B cell (primary cell): ENCODE measurements at regions not wholly inside any gene's neighbourhood (a gene's known extent, or its start where the extent isn't known, plus 50 kb on each side); places are given as distances from the start of the nearest gene placed in this dataset.

Experiments
- ATAC-seq: fragments of 200-7000 bp; cut with Tn5 transposase; one replicate; pipeline ENCODE4 v1.10.0; 2021; ENCODE audit warnings: low read depth, mild to moderate bottlenecking, moderate number of reproducible peaks, moderate library complexity
- CTCF ChIA-PET: fragments of 350-600 bp; sonication (Branson Sonifier 250); formaldehyde crosslinking; loops from one replicate; lab custom pipeline; 2021; ENCODE audit warnings: antibody characterized with exemption, inconsistent platforms; lab: Charles Lee
- POLR2A ChIA-PET: fragments of 350-600 bp; sonication (Branson Sonifier 250); formaldehyde crosslinking; loops from one replicate; lab custom pipeline; 2021; ENCODE audit warnings: antibody characterized with exemption; lab: Charles Lee
- DNase-seq: peaks from one replicate; pipeline ENCODE4 v3.0.0; 2013
- H2AFZ ChIP-seq: 2 replicates; pipeline ENCODE4 v1.6.1; 2012; ENCODE audit warnings: mild to moderate bottlenecking, low read depth, low read length; ENCODE audit not compliant: insufficient read depth, poor library complexity, severe bottlenecking
- H3K27ac ChIP-seq, 2 donors: 1 replicate in 1 of 2; 2 replicates in 1 of 2; pipeline ENCODE4 v1.5.1; 2012 to 2013; ENCODE audit warnings: low read length in 2 of 2, mild to moderate bottlenecking in 2 of 2, moderate library complexity in 1 of 2
- H3K27me3 ChIP-seq, 4 experiments: fragments of 200-600 bp in 1 of 4; sonication (generic) in 1 of 4; replicated peaks in 1 of 4; 1 replicate in 2 of 4; 2 replicates in 2 of 4; pipeline versions ENCODE4 v1.6.1 to v1.7.0; 2013 to 2016; ENCODE audit warnings: low read length in 3 of 4, mild to moderate bottlenecking in 2 of 4, mixed read lengths in 1 of 4, moderate library complexity in 1 of 4; ENCODE audit not compliant: insufficient read depth in 4 of 4, control insufficient read depth in 3 of 4; ENCODE audit errors: control extremely low read depth in 1 of 4
- H3K36me3 ChIP-seq, 2 experiments: replicated peaks in 1 of 2; 1 replicate in 1 of 2; 2 replicates in 1 of 2; pipeline versions ENCODE4 v1.6.1 to v1.7.1; 2013; ENCODE audit warnings: low read length in 1 of 2; ENCODE audit not compliant: insufficient read depth in 2 of 2, control insufficient read depth in 1 of 2; ENCODE audit errors: control extremely low read depth in 1 of 2, extremely low read depth in 1 of 2
- H3K4me1 ChIP-seq, 2 donors: fragments of 200-600 bp in 1 of 2; sonication (generic) in 1 of 2; 1 replicate in 1 of 2; 2 replicates in 1 of 2; pipeline versions ENCODE4 v1.5.1 to v1.6.1; 2013 to 2017; ENCODE audit warnings: low read length in 2 of 2; ENCODE audit not compliant: control insufficient read depth in 2 of 2, insufficient read depth in 2 of 2
- H3K4me2 ChIP-seq: replicated peaks from 2 replicates; pipeline ENCODE3; 2012; ENCODE audit warnings: mild to moderate bottlenecking, low read depth, low read length; ENCODE audit not compliant: poor library complexity, severe bottlenecking
- H3K4me3 ChIP-seq, 5 experiments: fragments of 200-600 bp in 1 of 5; sonication (generic) in 1 of 5; 1 replicate in 3 of 5; 2 replicates in 2 of 5; pipeline versions ENCODE4 v1.5.1 to v1.7.0; 2011 to 2016; ENCODE audit warnings: low read length in 4 of 5, mild to moderate bottlenecking in 4 of 5, low read depth in 2 of 5, control low read depth in 1 of 5, moderate library complexity in 1 of 5; ENCODE audit not compliant: insufficient read depth in 1 of 5; ENCODE audit errors: control extremely low read depth in 1 of 5, extremely low read depth in 1 of 5
- H3K79me2 ChIP-seq: fragments of 200-600 bp; sonication (generic); one replicate; pipeline ENCODE4 v1.6.0; 2016; ENCODE audit warnings: low read length; ENCODE audit not compliant: control insufficient read depth, insufficient read depth
- H3K9ac ChIP-seq: fragments of 200-600 bp; sonication (generic); 2 replicates; pipeline ENCODE4 v1.6.1; 2017; ENCODE audit warnings: mild to moderate bottlenecking, low read length, moderate library complexity
- H3K9me3 ChIP-seq, 3 donors: one replicate each; pipeline versions ENCODE4 v1.6.1 to v1.7.1; 2013; ENCODE audit warnings: low read length in 2 of 3; ENCODE audit not compliant: control insufficient read depth in 2 of 3, insufficient read depth in 1 of 3; ENCODE audit errors: control extremely low read depth in 1 of 3
- H4K20me1 ChIP-seq: 2 replicates; pipeline ENCODE4 v1.6.0; 2012; ENCODE audit warnings: mild to moderate bottlenecking, low read length; ENCODE audit not compliant: insufficient read depth, control insufficient read depth, poor library complexity, severe bottlenecking
- H3K27ac Mint-ChIP-seq: one replicate; pipeline ENCODE4 v1.8.0; 2021; ENCODE audit warnings: mixed read lengths
- H3K27me3 Mint-ChIP-seq: one replicate; pipeline ENCODE4 v1.8.0; 2021; ENCODE audit warnings: mixed read lengths
- H3K4me1 Mint-ChIP-seq: one replicate; pipeline ENCODE4 v1.8.0; 2021; ENCODE audit warnings: mixed read lengths
- H3K4me3 Mint-ChIP-seq: one replicate; pipeline ENCODE4 v1.8.0; 2021; ENCODE audit warnings: mixed read lengths
- H3K9me3 Mint-ChIP-seq: one replicate; pipeline ENCODE4 v1.8.0; 2022; ENCODE audit warnings: mixed read lengths; ENCODE audit not compliant: insufficient read depth
- EZH2 ChIP-seq: IDR thresholded peaks from 2 replicates; pipeline ENCODE4 v1.6.1; 2012; ENCODE audit warnings: borderline replicate concordance, low read depth, mild to moderate bottlenecking, moderate library complexity, low read length; ENCODE audit not compliant: insufficient read depth, poor library complexity, severe bottlenecking
- WGBS: methylation state at CpG from one replicate; pipeline ENCODE4 v1.1.5; 2013; ENCODE audit warnings: missing lambda C conversion rate; ENCODE audit not compliant: insufficient coverage; 5-methylcytosine and 5-hydroxymethylcytosine counted together
- intact Hi-C: fragments of 100-400 bp; cut with micrococcal nuclease; formaldehyde crosslinking; loops from one replicate; pipeline ENCODE4 v1.10.0; 2022
- TF ChIP-seq, protein P1 (sequence below): fragments of 200-600 bp; IDR thresholded peaks from one replicate; pipeline ENCODE4 v1.8.0; 2022; ENCODE audit warnings: antibody characterized with exemption, mild to moderate bottlenecking

DNA sequence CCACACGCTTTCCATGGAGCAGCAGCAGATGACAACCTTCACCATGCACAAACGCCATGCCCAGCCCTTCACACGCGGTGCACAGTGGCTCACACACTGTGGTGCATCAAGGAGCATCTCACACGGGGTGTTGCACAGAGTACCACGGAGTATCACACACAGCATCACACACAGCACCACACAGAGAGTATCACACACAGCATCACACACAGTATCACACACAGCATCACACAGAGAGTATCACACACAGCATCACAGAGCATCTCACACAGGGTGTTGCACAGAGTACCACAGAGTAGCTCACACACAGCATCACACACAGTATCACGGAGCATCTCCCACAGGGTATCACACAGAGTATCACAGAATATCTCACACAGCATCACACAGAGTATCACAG lies 122.2 kb upstream of the RAB4A start:
- H4K20me1 ChIP-seq = no peaks in the 10 kb centered on the region
- no peaks in the 10 kb centered on the region for H3K4me1 ChIP-seq
- 63% methylated on average over 6 of the region's 7 CpGs for WGBS
- DNase-seq = no peak
- ChIA-PET CTCF (no interaction called here), POLR2A (no interaction called here)
- H3K9me3 ChIP-seq = peaks cover 0 to 9% (median 0%) of the 10 kb centered on the region in 3 donors
- H3K27me3 ChIP-seq = peaks cover 0 to 28% (median 5%) of the 10 kb centered on the region in 4 experiments
- Mint-ChIP-seq H3K27me3 (peaks cover 31% of the 10 kb centered on the region), H3K4me1 (no peaks in the 10 kb centered on the region), H3K4me3 (no peak overlapping the region), H3K9me3 (no peaks in the 10 kb centered on the region), H3K27ac (no peak overlapping the region)
- no peak overlapping the region for H2AFZ ChIP-seq
- no peak overlapping the region for H3K9ac ChIP-seq
- no peaks in the 10 kb centered on the region for H3K36me3 ChIP-seq
- H3K27ac ChIP-seq = no peak overlapping the region
- H3K4me2 ChIP-seq = no peak overlapping the region
- no peaks in the 10 kb centered on the region for H3K79me2 ChIP-seq
- intact Hi-C loops = no loop called here
- ATAC-seq = no peak
- TF ChIP-seq EZH2 = no peak
- TF ChIP-seq, protein P1, sequence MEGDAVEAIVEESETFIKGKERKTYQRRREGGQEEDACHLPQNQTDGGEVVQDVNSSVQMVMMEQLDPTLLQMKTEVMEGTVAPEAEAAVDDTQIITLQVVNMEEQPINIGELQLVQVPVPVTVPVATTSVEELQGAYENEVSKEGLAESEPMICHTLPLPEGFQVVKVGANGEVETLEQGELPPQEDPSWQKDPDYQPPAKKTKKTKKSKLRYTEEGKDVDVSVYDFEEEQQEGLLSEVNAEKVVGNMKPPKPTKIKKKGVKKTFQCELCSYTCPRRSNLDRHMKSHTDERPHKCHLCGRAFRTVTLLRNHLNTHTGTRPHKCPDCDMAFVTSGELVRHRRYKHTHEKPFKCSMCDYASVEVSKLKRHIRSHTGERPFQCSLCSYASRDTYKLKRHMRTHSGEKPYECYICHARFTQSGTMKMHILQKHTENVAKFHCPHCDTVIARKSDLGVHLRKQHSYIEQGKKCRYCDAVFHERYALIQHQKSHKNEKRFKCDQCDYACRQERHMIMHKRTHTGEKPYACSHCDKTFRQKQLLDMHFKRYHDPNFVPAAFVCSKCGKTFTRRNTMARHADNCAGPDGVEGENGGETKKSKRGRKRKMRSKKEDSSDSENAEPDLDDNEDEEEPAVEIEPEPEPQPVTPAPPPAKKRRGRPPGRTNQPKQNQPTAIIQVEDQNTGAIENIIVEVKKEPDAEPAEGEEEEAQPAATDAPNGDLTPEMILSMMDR = no peak
- H3K4me3 ChIP-seq = no peak overlapping the region

DNA sequence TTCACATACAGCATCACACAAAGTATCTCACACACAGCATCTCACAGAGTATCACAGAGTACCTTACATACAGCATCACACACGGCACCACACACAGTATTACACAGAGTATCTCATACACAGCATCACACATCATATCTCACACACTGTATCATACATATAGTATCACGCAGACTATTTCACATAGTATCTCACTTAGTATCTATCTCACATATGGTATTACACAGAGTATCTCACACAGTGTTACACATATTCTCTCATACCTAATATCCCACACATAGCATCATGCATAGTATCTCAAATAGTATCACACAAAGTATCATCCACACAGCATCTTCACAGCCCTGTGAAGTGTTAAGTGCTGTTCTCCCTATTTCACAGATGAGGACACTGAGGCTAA lies 121.5 kb upstream of the RAB4A start:
- no peak overlapping the region for H3K4me3 ChIP-seq
- H3K79me2 ChIP-seq = no peaks in the 10 kb centered on the region
- H2AFZ ChIP-seq = no peak overlapping the region
- Mint-ChIP-seq H3K27me3 (peaks cover 28% of the 10 kb centered on the region), H3K9me3 (no peaks in the 10 kb centered on the region), H3K4me3 (no peak overlapping the region), H3K4me1 (no peaks in the 10 kb centered on the region), H3K27ac (no peak overlapping the region)
- DNase-seq (no peak), ATAC-seq (no peak)
- peaks cover 0 to 28% (median 5%) of the 10 kb centered on the region in 4 experiments for H3K27me3 ChIP-seq
- H3K4me1 ChIP-seq = no peaks in the 10 kb centered on the region
- POLR2A ChIA-PET = no interaction called here
- CTCF ChIA-PET = no interaction called here
- H3K27ac ChIP-seq = no peak overlapping the region
- no peak overlapping the region for H3K9ac ChIP-seq
- H4K20me1 ChIP-seq = no peaks in the 10 kb centered on the region
- no peak overlapping the region for H3K4me2 ChIP-seq
- no peaks in the 10 kb centered on the region for H3K36me3 ChIP-seq
- 95% methylated on average over 2 of the region's 2 CpGs for WGBS
- TF ChIP-seq, protein P1 = no peak
- TF ChIP-seq EZH2 = no peak
- H3K9me3 ChIP-seq = peaks cover 0 to 9% (median 0%) of the 10 kb centered on the region in 3 donors
- intact Hi-C loops = no loop called here
